Activated T-helper 17 cell treated with anti-CD3 and anti-CD28 coated beads, Interleukin-2, amount 50 U/mL, for 72 hours (primary cell): ENCODE measurements at regions not wholly inside any gene's neighbourhood (a gene's known extent, or its start where the extent isn't known, plus 50 kb on each side); places are given as distances from the start of the nearest gene placed in this dataset.
A peak's percentile ranks its signal among the peaks of the same experiment; 100 is the strongest.

Experiments
- ATAC-seq: fragments of 150-1000 bp; cut with Tn5 transposase; replicated peaks from 2 replicates; pipeline ENCODE4 v1.10.0; 2021; ENCODE audit warnings: mild to moderate bottlenecking, moderate library complexity
- H3K27ac Mint-ChIP-seq: one replicate; pipeline ENCODE4 v1.8.0; 2022; ENCODE audit warnings: mixed read lengths
- H3K27me3 Mint-ChIP-seq: one replicate; pipeline ENCODE4 v1.8.0; 2022; ENCODE audit warnings: mixed read lengths
- H3K36me3 Mint-ChIP-seq: one replicate; pipeline ENCODE4 v1.8.0; 2022; ENCODE audit warnings: low read depth, mild to moderate bottlenecking, mixed read lengths
- H3K4me1 Mint-ChIP-seq: one replicate; pipeline ENCODE4 v1.8.0; 2022; ENCODE audit warnings: mixed read lengths
- H3K4me3 Mint-ChIP-seq: one replicate; pipeline ENCODE4 v1.8.0; 2022; ENCODE audit warnings: mild to moderate bottlenecking, mixed read lengths
- H3K9me3 Mint-ChIP-seq: one replicate; pipeline ENCODE4 v1.8.0; 2022; ENCODE audit warnings: mixed read lengths

GRCh38 chr11:104432526-104432925 is 268.6 kb upstream of the PDGFD start:
- H3K36me3 Mint-ChIP-seq, result no peaks in the 10 kb centered on the region
- no peak overlapping the region for H3K4me3 Mint-ChIP-seq
- H3K27ac Mint-ChIP-seq, result no peak overlapping the region
- no peaks in the 10 kb centered on the region for H3K4me1 Mint-ChIP-seq
- ATAC-seq, result no peak
- H3K9me3 Mint-ChIP-seq, result no peaks in the 10 kb centered on the region
- H3K27me3 Mint-ChIP-seq, result peaks cover 15% of the 10 kb centered on the region

- ATAC-seq, result no peak
- H3K36me3 Mint-ChIP-seq, result no peaks in the 10 kb centered on the region
- H3K4me3 Mint-ChIP-seq, result no peak overlapping the region
These were observed 258.5 kb upstream of the PDGFD start for GRCh38 chr11:104422324-104422944.

GRCh38 chr11:104410336-104410735 is 246.4 kb upstream of the PDGFD start:
- no peak overlapping the region for H3K4me3 Mint-ChIP-seq
- peaks cover 4% of the 10 kb centered on the region for H3K9me3 Mint-ChIP-seq
- no peaks in the 10 kb centered on the region for H3K36me3 Mint-ChIP-seq
- H3K4me1 Mint-ChIP-seq, result no peaks in the 10 kb centered on the region
- ATAC-seq, result no peak
- no peak overlapping the region for H3K27ac Mint-ChIP-seq
- peaks cover 8% of the 10 kb centered on the region for H3K27me3 Mint-ChIP-seq

More at GRCh38 chr11:104422324-104422944, 258.5 kb upstream of the PDGFD start:
- H3K27ac Mint-ChIP-seq, result no peak overlapping the region
- no peaks in the 10 kb centered on the region for H3K4me1 Mint-ChIP-seq
- H3K27me3 Mint-ChIP-seq, result no peaks in the 10 kb centered on the region
- no peaks in the 10 kb centered on the region for H3K9me3 Mint-ChIP-seq

GRCh38 chr11:104408630-104409029 is 244.7 kb upstream of the PDGFD start:
- Mint-ChIP-seq H3K27ac (no peak overlapping the region), H3K9me3 (peaks cover 4% of the 10 kb centered on the region)
- no peak for ATAC-seq

GRCh38 chr11:104405277-104405676 is 241.3 kb upstream of the PDGFD start:
- peaks cover 4% of the 10 kb centered on the region for H3K27me3 Mint-ChIP-seq
- no peak overlapping the region for H3K27ac Mint-ChIP-seq

More at GRCh38 chr11:104408630-104409029, 244.7 kb upstream of the PDGFD start:
- Mint-ChIP-seq H3K36me3 (no peaks in the 10 kb centered on the region), H3K27me3 (peaks cover 4% of the 10 kb centered on the region), H3K4me1 (no peaks in the 10 kb centered on the region), H3K4me3 (no peak overlapping the region)

GRCh38 chr11:104404231-104405175 is 240.6 kb upstream of the PDGFD start:
- Mint-ChIP-seq H3K4me1 (no peaks in the 10 kb centered on the region), H3K36me3 (no peaks in the 10 kb centered on the region), H3K9me3 (peaks cover 4% of the 10 kb centered on the region), H3K4me3 (no peak overlapping the region), H3K27me3 (peaks cover 4% of the 10 kb centered on the region), H3K27ac (no peak overlapping the region)
- ATAC-seq, result no peak

More at GRCh38 chr11:104405277-104405676, 241.3 kb upstream of the PDGFD start:
- no peak overlapping the region for H3K4me3 Mint-ChIP-seq
- H3K9me3 Mint-ChIP-seq, result peaks cover 4% of the 10 kb centered on the region
- H3K36me3 Mint-ChIP-seq, result no peaks in the 10 kb centered on the region
- H3K4me1 Mint-ChIP-seq, result no peaks in the 10 kb centered on the region
- no peak for ATAC-seq

GRCh38 chr11:104402812-104403521 is 239.0 kb upstream of the PDGFD start:
- peaks cover 4% of the 10 kb centered on the region for H3K27me3 Mint-ChIP-seq
- H3K4me1 Mint-ChIP-seq, result no peaks in the 10 kb centered on the region
- peak; percentile 28 for ATAC-seq
- no peak overlapping the region for H3K4me3 Mint-ChIP-seq
- H3K9me3 Mint-ChIP-seq, result peaks cover 4% of the 10 kb centered on the region
- no peaks in the 10 kb centered on the region for H3K36me3 Mint-ChIP-seq
- no peak overlapping the region for H3K27ac Mint-ChIP-seq

- Mint-ChIP-seq H3K27ac (no peak overlapping the region), H3K27me3 (peaks cover 16% of the 10 kb centered on the region), H3K4me3 (no peak overlapping the region), H3K36me3 (no peaks in the 10 kb centered on the region), H3K4me1 (no peaks in the 10 kb centered on the region), H3K9me3 (no peaks in the 10 kb centered on the region)
- no peak for ATAC-seq
These were observed 230.6 kb upstream of the PDGFD start for GRCh38 chr11:104394508-104394907.

- no peak for ATAC-seq
- Mint-ChIP-seq H3K4me1 (no peaks in the 10 kb centered on the region), H3K27ac (no peak overlapping the region), H3K27me3 (peaks cover 24% of the 10 kb centered on the region), H3K36me3 (no peaks in the 10 kb centered on the region), H3K9me3 (no peaks in the 10 kb centered on the region), H3K4me3 (no peak overlapping the region)
These were observed 226.7 kb upstream of the PDGFD start for GRCh38 chr11:104390651-104391050.

- Mint-ChIP-seq H3K9me3 (no peaks in the 10 kb centered on the region), H3K27ac (no peak overlapping the region), H3K36me3 (no peaks in the 10 kb centered on the region), H3K4me1 (no peaks in the 10 kb centered on the region), H3K4me3 (no peak overlapping the region), H3K27me3 (peaks cover 18% of the 10 kb centered on the region)
- ATAC-seq, result no peak
These were observed 221.9 kb upstream of the PDGFD start for GRCh38 chr11:104385884-104386283.

- H3K27ac Mint-ChIP-seq, result no peak overlapping the region
- no peaks in the 10 kb centered on the region for H3K9me3 Mint-ChIP-seq
- no peaks in the 10 kb centered on the region for H3K4me1 Mint-ChIP-seq
- H3K27me3 Mint-ChIP-seq, result peaks cover 3% of the 10 kb centered on the region
- H3K36me3 Mint-ChIP-seq, result no peaks in the 10 kb centered on the region
- no peak overlapping the region for H3K4me3 Mint-ChIP-seq
- ATAC-seq, result no peak
These were observed 216.4 kb upstream of the PDGFD start for GRCh38 chr11:104380358-104380757.

GRCh38 chr11:104372111-104372510 is 208.2 kb upstream of the PDGFD start:
- Mint-ChIP-seq H3K9me3 (no peaks in the 10 kb centered on the region), H3K4me1 (no peaks in the 10 kb centered on the region), H3K36me3 (no peaks in the 10 kb centered on the region), H3K4me3 (no peak overlapping the region), H3K27me3 (peaks cover 19% of the 10 kb centered on the region), H3K27ac (no peak overlapping the region)
- ATAC-seq, result no peak

- Mint-ChIP-seq H3K4me1 (no peaks in the 10 kb centered on the region), H3K4me3 (no peak overlapping the region), H3K27me3 (peaks cover 19% of the 10 kb centered on the region), H3K9me3 (no peaks in the 10 kb centered on the region), H3K27ac (no peak overlapping the region), H3K36me3 (no peaks in the 10 kb centered on the region)
- no peak for ATAC-seq
These were observed 206.5 kb upstream of the PDGFD start for GRCh38 chr11:104370478-104370877.

GRCh38 chr11:104369761-104370160 is 205.8 kb upstream of the PDGFD start:
- H3K4me1 Mint-ChIP-seq, result no peaks in the 10 kb centered on the region
- H3K27me3 Mint-ChIP-seq, result peaks cover 23% of the 10 kb centered on the region
- H3K4me3 Mint-ChIP-seq, result no peak overlapping the region
- H3K36me3 Mint-ChIP-seq, result no peaks in the 10 kb centered on the region
- H3K27ac Mint-ChIP-seq, result no peak overlapping the region
- H3K9me3 Mint-ChIP-seq, result no peaks in the 10 kb centered on the region
- no peak for ATAC-seq
